HepG2 (cell line): ENCODE measurements at regions not wholly inside any gene's neighbourhood (a gene's known extent, or its start where the extent isn't known, plus 50 kb on each side); places are given as distances from the start of the nearest gene placed in this dataset.
"Not testable (repeated sequence)": the region's sequence is repeated elsewhere in the genome, so short reads cannot be mapped to it uniquely, and the experiment has no call there.

ENCODE experiments used
- AHR ChIP-seq: IDR thresholded peaks from 2 replicates; pipeline ENCODE4 v1.6.1; 2018; ENCODE audit warnings: missing genetic modification reagents, missing compliant biosample characterization
- FOXK2 ChIP-seq: fragments of 450-650 bp; IDR thresholded peaks from 2 replicates; pipeline ENCODE4 v1.6.1; 2016
- HNRNPUL1 ChIP-seq: fragments of 200-400 bp; formaldehyde crosslinking; IDR thresholded peaks from 2 replicates; pipeline ENCODE4 v1.6.1; 2017; ENCODE audit warnings: low read depth, mild to moderate bottlenecking, low read length, moderate library complexity
- MXI1 ChIP-seq: IDR thresholded peaks from 3 replicates; pipeline ENCODE4 v1.6.1; 2012; ENCODE audit warnings: low read depth, low read length, inconsistent platforms, borderline replicate concordance
- PATZ1 ChIP-seq: sonication (generic); formaldehyde crosslinking; IDR thresholded peaks from 2 replicates; pipeline ENCODE4 v1.4.0; 2020; ENCODE audit warnings: missing genetic modification reagents
- SP4 ChIP-seq: sonication (generic); formaldehyde crosslinking; IDR thresholded peaks from 2 replicates; pipeline ENCODE4 v1.8.1; 2023; ENCODE audit warnings: mild to moderate bottlenecking, missing genetic modification reagents
- USF2 ChIP-seq, 2 experiments: sonication (generic) in 1 of 2; formaldehyde crosslinking in 1 of 2; IDR thresholded peaks; 2 replicates each; pipeline versions ENCODE4 v1.5.1 to v1.6.1; 2011 to 2020; ENCODE audit warnings: borderline replicate concordance in 1 of 2, low read depth in 1 of 2, low read length in 1 of 2, mild to moderate bottlenecking in 1 of 2, missing genetic modification reagents in 1 of 2, moderate library complexity in 1 of 2
- ZBTB8A ChIP-seq: sonication (generic); formaldehyde crosslinking; IDR thresholded peaks from 2 replicates; pipeline ENCODE4 v1.4.0; 2020; ENCODE audit warnings: mild to moderate bottlenecking, low read depth, missing genetic modification reagents, borderline replicate concordance
- ZNF143 ChIP-seq: sonication (generic); formaldehyde crosslinking; IDR thresholded peaks from 2 replicates; pipeline ENCODE4 v1.4.0; 2020; ENCODE audit warnings: missing genetic modification reagents
- TF ChIP-seq, protein P1 (sequence below): IDR thresholded peaks from 2 replicates; pipeline ENCODE4 v1.6.1; 2016; ENCODE audit warnings: low read depth, borderline replicate concordance

GRCh38 chr2:88887466-88887865 is 196.0 kb downstream of the RPIA start:
- TF ChIP-seq, protein P1, sequence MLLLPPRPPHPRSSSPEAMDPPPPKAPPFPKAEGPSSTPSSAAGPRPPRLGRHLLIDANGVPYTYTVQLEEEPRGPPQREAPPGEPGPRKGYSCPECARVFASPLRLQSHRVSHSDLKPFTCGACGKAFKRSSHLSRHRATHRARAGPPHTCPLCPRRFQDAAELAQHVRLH, result not testable (repeated sequence)
- TF ChIP-seq PATZ1 (CRISPR knock-in tag); FOXK2; ZNF143 (CRISPR knock-in tag); MXI1; AHR (CRISPR knock-in tag); ZBTB8A (CRISPR knock-in tag); USF2 (IDR thresholded peaks at IDR 0.05; ENCODE audit: low read depth, low read length); USF2 (CRISPR knock-in tag; IDR thresholded peaks at IDR 0.05; ENCODE audit: borderline replicate concordance); SP4; HNRNPUL1: not testable (repeated sequence)
